IMR-90 (cell line): ENCODE measurements at regions not wholly inside any gene's neighbourhood (a gene's known extent, or its start where the extent isn't known, plus 50 kb on each side); places are given as distances from the start of the nearest gene placed in this dataset.

Experiments used
- ATAC-seq: fragments of 200-7000 bp; cut with Tn5 transposase; 2 replicates; pipeline ENCODE4 v1.9.1; 2020; ENCODE audit warnings: low read depth, mild to moderate bottlenecking, moderate library complexity
- BruUV-seq: library from RNA; stranded (reverse); fragments of 400-500 nt; replicated peaks from 2 replicates; lab custom pipeline; 2021; lab: Mats Ljungman, UMichigan
- CTCF ChIA-PET: fragments of 300-600 bp; formaldehyde crosslinking; extraction: SDS; loops from one replicate; lab custom pipeline; 2021; ENCODE audit warnings: antibody characterized with exemption; lab: Yijun Ruan, JAX
- POLR2A ChIA-PET: fragments of 300-600 bp; sonication (Branson Sonifier 250); formaldehyde crosslinking; loops from one replicate; lab custom pipeline; 2022; ENCODE audit warnings: antibody characterized with exemption; ENCODE audit not compliant: unreplicated experiment; lab: Charles Lee
- DNase-seq: peaks from one replicate; pipeline ENCODE4 v3.0.0; 2013
- H2AFZ ChIP-seq: replicated peaks from 2 replicates; pipeline ENCODE3; 2013; ENCODE audit warnings: low read length, mild to moderate bottlenecking; ENCODE audit not compliant: poor library complexity
- H2AK5ac ChIP-seq: 2 replicates; pipeline ENCODE4 v1.6.1; 2013; ENCODE audit warnings: low read depth, low read length, inconsistent platforms
- H2AK9ac ChIP-seq: replicated peaks from 2 replicates; pipeline ENCODE3; 2013; ENCODE audit warnings: mild to moderate bottlenecking, low read depth, low read length, moderate library complexity; ENCODE audit not compliant: poor library complexity
- H2BK120ac ChIP-seq: 2 replicates; pipeline ENCODE4 v1.6.1; 2013; ENCODE audit warnings: low read depth, low read length, inconsistent platforms
- H2BK15ac ChIP-seq: 3 replicates; pipeline ENCODE4 v1.6.1; 2013; ENCODE audit warnings: low read depth, low read length, inconsistent platforms
- H2BK20ac ChIP-seq: 2 replicates; pipeline ENCODE4 v1.6.1; 2013; ENCODE audit warnings: low read depth, mild to moderate bottlenecking, inconsistent platforms, low read length, moderate library complexity
- H2BK5ac ChIP-seq: 2 replicates; pipeline ENCODE4 v1.6.1; 2013; ENCODE audit warnings: mild to moderate bottlenecking, low read depth, low read length, inconsistent platforms; ENCODE audit not compliant: poor library complexity, severe bottlenecking
- H3K14ac ChIP-seq: replicated peaks from 2 replicates; pipeline ENCODE4 v1.6.1; 2013; ENCODE audit warnings: low read depth, low read length, inconsistent platforms
- H3K18ac ChIP-seq: 2 replicates; pipeline ENCODE4 v1.6.1; 2013; ENCODE audit warnings: low read depth, low read length, control low read depth
- H3K23ac ChIP-seq: 2 replicates; pipeline ENCODE4 v1.6.1; 2013; ENCODE audit warnings: low read depth, low read length, inconsistent platforms
- H3K27ac ChIP-seq: 2 replicates; pipeline ENCODE4 v1.5.1; 2013; ENCODE audit warnings: mild to moderate bottlenecking, control low read depth, low read length; ENCODE audit not compliant: insufficient read depth
- H3K27me3 ChIP-seq: 2 replicates; pipeline ENCODE4 v1.6.1; 2013; ENCODE audit warnings: low read length; ENCODE audit not compliant: control insufficient read depth, insufficient read depth
- H3K36me3 ChIP-seq: 2 replicates; pipeline ENCODE4 v1.6.1; 2013; ENCODE audit warnings: low read length, mixed read lengths; ENCODE audit not compliant: control insufficient read depth, insufficient read depth
- H3K4ac ChIP-seq: 2 replicates; pipeline ENCODE4 v1.6.1; 2013; ENCODE audit warnings: low read depth, low read length, inconsistent platforms
- H3K4me1 ChIP-seq: 2 replicates; pipeline ENCODE4 v1.6.1; 2013; ENCODE audit warnings: low read length, mixed read lengths; ENCODE audit not compliant: control insufficient read depth, insufficient read depth
- H3K4me2 ChIP-seq: 2 replicates; pipeline ENCODE4 v1.6.1; 2013; ENCODE audit warnings: low read depth, mild to moderate bottlenecking, control low read depth, low read length, moderate library complexity
- H3K4me3 ChIP-seq: 2 replicates; pipeline ENCODE4 v1.5.1; 2013; ENCODE audit warnings: low read depth, mild to moderate bottlenecking, control low read depth, low read length, moderate library complexity; ENCODE audit not compliant: insufficient read depth
- H3K56ac ChIP-seq: 2 replicates; pipeline ENCODE4 v1.6.1; 2013; ENCODE audit warnings: low read length, inconsistent platforms; ENCODE audit not compliant: insufficient read depth; ENCODE audit errors: extremely low read depth
- H3K79me1 ChIP-seq, 2 experiments: 2 replicates each; pipeline ENCODE4 v1.6.1; 2013; ENCODE audit warnings: low read length in 2 of 2, inconsistent platforms in 1 of 2, low read depth in 1 of 2
- H3K9ac ChIP-seq: 2 replicates; pipeline ENCODE4 v1.6.1; 2013; ENCODE audit warnings: low read depth, low read length, control low read depth
- H3K9me1 ChIP-seq: 2 replicates; pipeline ENCODE4 v1.6.1; 2013; ENCODE audit warnings: low read length, inconsistent platforms; ENCODE audit not compliant: insufficient read depth
- H3K9me3 ChIP-seq: 2 replicates; pipeline ENCODE4 v1.6.1; 2013; ENCODE audit warnings: low read length; ENCODE audit not compliant: control insufficient read depth, insufficient read depth
- H4K20me1 ChIP-seq: 2 replicates; pipeline ENCODE4 v1.6.1; 2013; ENCODE audit warnings: low read length, inconsistent platforms; ENCODE audit not compliant: insufficient read depth
- H4K5ac ChIP-seq: 2 replicates; pipeline ENCODE4 v1.6.1; 2013; ENCODE audit warnings: mild to moderate bottlenecking, low read depth, low read length, control low read depth
- H4K8ac ChIP-seq, 2 experiments: 2 replicates each; pipeline ENCODE4 v1.6.1; 2013; ENCODE audit warnings: low read depth in 2 of 2, low read length in 2 of 2, control low read depth in 1 of 2, inconsistent platforms in 1 of 2
- H4K91ac ChIP-seq: 2 replicates; pipeline ENCODE4 v1.6.1; 2013; ENCODE audit warnings: low read depth, low read length, inconsistent platforms; ENCODE audit not compliant: insufficient read depth
- CEBPB ChIP-seq: IDR thresholded peaks from 2 replicates; pipeline ENCODE4 v1.6.1; 2012; ENCODE audit warnings: low read depth, low read length, improper control_type of control experiment
- FOS ChIP-seq: fragments of 150-350 bp; IDR thresholded peaks from 2 replicates; pipeline ENCODE4 v1.6.1; 2016; ENCODE audit warnings: low read depth, low read length
- MAFK ChIP-seq: IDR thresholded peaks from 2 replicates; pipeline ENCODE4 v1.6.1; 2012; ENCODE audit warnings: low read depth, low read length, improper control_type of control experiment
- MXI1 ChIP-seq: IDR thresholded peaks from 2 replicates; pipeline ENCODE4 v1.6.1; 2012; ENCODE audit warnings: low read depth, mild to moderate bottlenecking, low read length, moderate library complexity, borderline replicate concordance
- RAD21 ChIP-seq: IDR thresholded peaks from 2 replicates; pipeline ENCODE4 v1.6.1; 2012; ENCODE audit warnings: low read length, improper control_type of control experiment
- SMC3 ChIP-seq: fragments of 150-350 bp; IDR thresholded peaks from 2 replicates; pipeline ENCODE4 v1.6.1; 2016; ENCODE audit warnings: low read depth, mild to moderate bottlenecking, antibody characterized with exemption, low read length, moderate library complexity
- USF2 ChIP-seq: fragments of 150-350 bp; IDR thresholded peaks from 2 replicates; pipeline ENCODE4 v1.6.1; 2017; ENCODE audit warnings: mild to moderate bottlenecking, antibody characterized with exemption, low read length, low read depth
- WGBS, 2 experiments: methylation state at CpG; one replicate each; pipeline versions ENCODE4 v1.1.5 to v1.1.7; 2013; ENCODE audit warnings: missing lambda C conversion rate in 2 of 2; ENCODE audit not compliant: insufficient read length in 1 of 2; ENCODE audit errors: extremely low coverage in 2 of 2; 5-methylcytosine and 5-hydroxymethylcytosine counted together
- dilution Hi-C: fragments of 300-500 bp; cut with HindIII; formaldehyde crosslinking; loops from one replicate; pipeline ENCODE4 v1.14.3; 2018; ENCODE audit warnings: low sequenced_read_pairs; ENCODE audit not compliant: unreplicated experiment
- in situ Hi-C: fragments of 300-500 bp; cut with MboI; formaldehyde crosslinking; loops from 3 replicates; pipeline ENCODE4 v1.14.3; 2019; ENCODE audit warnings: low sequenced_read_pairs, inconsistent platforms, mixed read lengths
- intact Hi-C: fragments of 100-400 bp; cut with micrococcal nuclease; formaldehyde crosslinking; loops from 2 replicates; pipeline ENCODE4 v1.10.0; 2022
- TF ChIP-seq, protein P1 (sequence below): conservative IDR thresholded peaks from 2 replicates; pipeline ENCODE4 v1.5.1; 2012; ENCODE audit warnings: mild to moderate bottlenecking, low read depth, low read length, improper control_type of control experiment

GRCh38 chr1:219444474-219444873 lies 168.4 kb downstream of the ZC3H11B start:
- H3K27me3 ChIP-seq, result no peaks in the 10 kb centered on the region
- H2AK5ac ChIP-seq, result no peak overlapping the region
- no peak overlapping the region for H2AK9ac ChIP-seq
- H3K27ac ChIP-seq, result no peak overlapping the region
- H3K23ac ChIP-seq, result no peak overlapping the region
- no peak overlapping the region for H3K9ac ChIP-seq
- ChIA-PET POLR2A (no interaction called here), CTCF (no interaction called here)
- no peak overlapping the region for H2AFZ ChIP-seq
- H4K20me1 ChIP-seq, result no peaks in the 10 kb centered on the region
- H4K5ac ChIP-seq, result no peak overlapping the region
- intact Hi-C loops, result no loop called here
- H4K8ac ChIP-seq, result no peak overlapping the region
- in situ Hi-C loops, result no loop called here
- no CpG with 5 or more reads among the region's 4 CpGs for WGBS, 2 experiments
- H3K4me3 ChIP-seq, result no peak overlapping the region
- ATAC-seq (no peak), DNase-seq (no peak)
- H4K91ac ChIP-seq, result no peak overlapping the region
- H3K79me1 ChIP-seq, result no peaks in the 10 kb centered on the region
- H3K4me2 ChIP-seq, result no peak overlapping the region
- no peaks in the 10 kb centered on the region for H3K9me3 ChIP-seq
- dilution Hi-C loops, result no loop called here
- H3K4ac ChIP-seq, result no peak overlapping the region
- H2BK15ac ChIP-seq, result no peak overlapping the region
- no peak overlapping the region for H2BK5ac ChIP-seq
- no peak overlapping the region for H3K18ac ChIP-seq
- H3K14ac ChIP-seq, result no peak overlapping the region
- no peaks in the 10 kb centered on the region for H3K4me1 ChIP-seq
- BruUV-seq, result no TSS peak
- TF ChIP-seq, protein P1, sequence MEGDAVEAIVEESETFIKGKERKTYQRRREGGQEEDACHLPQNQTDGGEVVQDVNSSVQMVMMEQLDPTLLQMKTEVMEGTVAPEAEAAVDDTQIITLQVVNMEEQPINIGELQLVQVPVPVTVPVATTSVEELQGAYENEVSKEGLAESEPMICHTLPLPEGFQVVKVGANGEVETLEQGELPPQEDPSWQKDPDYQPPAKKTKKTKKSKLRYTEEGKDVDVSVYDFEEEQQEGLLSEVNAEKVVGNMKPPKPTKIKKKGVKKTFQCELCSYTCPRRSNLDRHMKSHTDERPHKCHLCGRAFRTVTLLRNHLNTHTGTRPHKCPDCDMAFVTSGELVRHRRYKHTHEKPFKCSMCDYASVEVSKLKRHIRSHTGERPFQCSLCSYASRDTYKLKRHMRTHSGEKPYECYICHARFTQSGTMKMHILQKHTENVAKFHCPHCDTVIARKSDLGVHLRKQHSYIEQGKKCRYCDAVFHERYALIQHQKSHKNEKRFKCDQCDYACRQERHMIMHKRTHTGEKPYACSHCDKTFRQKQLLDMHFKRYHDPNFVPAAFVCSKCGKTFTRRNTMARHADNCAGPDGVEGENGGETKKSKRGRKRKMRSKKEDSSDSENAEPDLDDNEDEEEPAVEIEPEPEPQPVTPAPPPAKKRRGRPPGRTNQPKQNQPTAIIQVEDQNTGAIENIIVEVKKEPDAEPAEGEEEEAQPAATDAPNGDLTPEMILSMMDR, result no peak
- no peak for TF ChIP-seq RAD21
- TF ChIP-seq USF2, result no peak
- TF ChIP-seq FOS, result no peak
- no peak for TF ChIP-seq SMC3
- TF ChIP-seq CEBPB, result no peak
- no peak for TF ChIP-seq MAFK
- TF ChIP-seq MXI1, result no peak
- H2BK20ac ChIP-seq, result no peak overlapping the region
- H2BK120ac ChIP-seq, result no peak overlapping the region
- no peak overlapping the region for H3K56ac ChIP-seq
- no peaks in the 10 kb centered on the region for H3K9me1 ChIP-seq
- no peaks in the 10 kb centered on the region for H3K36me3 ChIP-seq
